Nephron progenitor cell (in vitro differentiated cells): ENCODE measurements at regions not wholly inside any gene's neighbourhood (a gene's known extent, or its start where the extent isn't known, plus 50 kb on each side); places are given as distances from the start of the nearest gene placed in this dataset.

Source experiments
- DNase-seq: peaks from one replicate; pipeline ENCODE4 v3.0.0; 2021
- H3K27ac Mint-ChIP-seq: 2 replicates; pipeline ENCODE4 v1.8.0; 2021; ENCODE audit warnings: mild to moderate bottlenecking, moderate library complexity, mixed read lengths
- H3K27me3 Mint-ChIP-seq: 2 replicates; pipeline ENCODE4 v1.8.0; 2021; ENCODE audit warnings: mild to moderate bottlenecking, low read depth, mixed read lengths; ENCODE audit not compliant: poor library complexity
- H3K36me3 Mint-ChIP-seq: 2 replicates; pipeline ENCODE4 v1.8.0; 2021; ENCODE audit warnings: low read depth, mixed read lengths
- H3K4me1 Mint-ChIP-seq: 2 replicates; pipeline ENCODE4 v1.8.0; 2021; ENCODE audit warnings: mixed read lengths
- H3K4me3 Mint-ChIP-seq: 2 replicates; pipeline ENCODE4 v1.8.0; 2021; ENCODE audit warnings: mild to moderate bottlenecking, moderate library complexity, mixed read lengths
- H3K9me3 Mint-ChIP-seq: 2 replicates; pipeline ENCODE4 v1.8.0; 2021; ENCODE audit warnings: mild to moderate bottlenecking, moderate library complexity, mixed read lengths
- TF ChIP-seq, protein P1 (sequence below): fragments of 200-600 bp; sonication (generic); IDR thresholded peaks from 2 replicates; pipeline ENCODE4 v1.5.0; 2021; ENCODE audit warnings: antibody characterized with exemption

DNA sequence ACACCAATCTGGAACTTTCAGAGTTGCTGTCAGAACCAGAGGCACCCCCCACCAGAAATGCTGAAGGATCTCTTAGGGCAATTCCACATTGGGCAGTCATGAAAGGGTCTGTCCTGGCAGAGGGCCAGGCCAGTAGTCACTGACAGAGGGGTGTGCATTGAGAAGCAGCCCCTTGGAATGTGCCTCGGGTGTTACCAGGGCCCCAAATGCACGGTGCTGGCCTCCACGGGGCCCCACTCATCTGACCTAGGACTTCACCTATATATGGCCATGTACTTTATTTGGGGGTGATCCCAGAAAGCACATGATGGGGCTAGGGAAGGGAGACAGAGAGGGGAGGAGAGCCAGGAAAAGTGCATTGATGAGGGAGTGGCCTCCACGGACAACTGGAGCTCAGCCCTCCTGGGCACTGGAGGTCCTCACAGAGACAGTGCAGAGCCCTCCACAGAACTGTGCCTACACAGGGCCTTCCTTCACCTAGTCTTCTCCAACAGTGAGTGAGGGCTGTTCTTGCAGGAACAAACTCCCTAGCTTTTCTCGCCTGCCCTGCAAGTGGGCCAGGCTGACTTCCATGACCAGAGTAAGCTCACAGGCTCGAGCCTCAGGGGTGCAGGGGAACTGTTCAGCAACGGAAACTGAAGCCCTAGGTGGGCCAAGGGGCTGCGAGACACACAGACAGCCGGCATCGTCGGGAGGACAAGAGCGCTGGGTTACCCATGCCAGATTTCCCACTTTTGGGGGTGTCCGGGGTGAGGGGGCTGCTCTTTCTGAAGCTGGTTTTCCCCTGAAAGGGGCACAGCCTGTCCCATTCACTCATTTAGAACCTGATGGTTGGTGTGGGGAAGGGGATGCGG is 136.2 kb downstream of the HMX1 start:
- H3K27ac Mint-ChIP-seq, result no peak overlapping the region
- no peak overlapping the region for H3K4me3 Mint-ChIP-seq
- TF ChIP-seq, protein P1, sequence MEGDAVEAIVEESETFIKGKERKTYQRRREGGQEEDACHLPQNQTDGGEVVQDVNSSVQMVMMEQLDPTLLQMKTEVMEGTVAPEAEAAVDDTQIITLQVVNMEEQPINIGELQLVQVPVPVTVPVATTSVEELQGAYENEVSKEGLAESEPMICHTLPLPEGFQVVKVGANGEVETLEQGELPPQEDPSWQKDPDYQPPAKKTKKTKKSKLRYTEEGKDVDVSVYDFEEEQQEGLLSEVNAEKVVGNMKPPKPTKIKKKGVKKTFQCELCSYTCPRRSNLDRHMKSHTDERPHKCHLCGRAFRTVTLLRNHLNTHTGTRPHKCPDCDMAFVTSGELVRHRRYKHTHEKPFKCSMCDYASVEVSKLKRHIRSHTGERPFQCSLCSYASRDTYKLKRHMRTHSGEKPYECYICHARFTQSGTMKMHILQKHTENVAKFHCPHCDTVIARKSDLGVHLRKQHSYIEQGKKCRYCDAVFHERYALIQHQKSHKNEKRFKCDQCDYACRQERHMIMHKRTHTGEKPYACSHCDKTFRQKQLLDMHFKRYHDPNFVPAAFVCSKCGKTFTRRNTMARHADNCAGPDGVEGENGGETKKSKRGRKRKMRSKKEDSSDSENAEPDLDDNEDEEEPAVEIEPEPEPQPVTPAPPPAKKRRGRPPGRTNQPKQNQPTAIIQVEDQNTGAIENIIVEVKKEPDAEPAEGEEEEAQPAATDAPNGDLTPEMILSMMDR, result no peak
- peaks cover 13% of the 10 kb centered on the region for H3K4me1 Mint-ChIP-seq
- H3K36me3 Mint-ChIP-seq, result peaks cover 4% of the 10 kb centered on the region
- H3K9me3 Mint-ChIP-seq, result peaks cover 32% of the 10 kb centered on the region
- DNase-seq, result no peak
- peaks cover 12% of the 10 kb centered on the region for H3K27me3 Mint-ChIP-seq

DNA sequence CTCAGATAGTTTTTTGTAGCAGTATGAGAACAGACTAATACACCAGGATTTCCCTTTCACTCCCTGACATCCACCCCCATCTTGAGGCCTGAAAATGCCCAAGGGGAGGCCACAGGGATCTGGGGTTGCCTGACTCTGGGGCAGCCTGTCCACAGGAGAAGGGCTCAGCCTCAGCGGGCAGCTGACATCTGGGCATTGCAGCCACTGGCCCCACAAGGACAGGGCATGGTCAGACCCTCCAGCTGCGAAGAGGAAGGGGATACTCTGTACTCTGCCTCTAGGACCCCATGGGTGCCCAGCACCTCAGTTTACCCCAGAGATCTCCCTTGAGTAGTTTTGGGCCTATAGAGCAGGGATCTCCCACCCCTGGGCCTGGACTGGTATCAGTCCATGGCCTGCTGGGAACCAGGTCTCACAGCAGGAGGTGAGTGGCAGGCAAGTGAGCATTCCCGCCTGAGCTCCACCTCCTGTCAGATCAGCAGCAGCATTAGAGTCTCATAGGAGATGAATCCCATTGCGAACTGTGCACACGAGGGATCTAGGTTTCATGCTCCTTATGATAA is 138.9 kb downstream of the HMX1 start:
- Mint-ChIP-seq H3K4me1 (peaks cover 16% of the 10 kb centered on the region), H3K27ac (peak overlapping the region; percentile 39), H3K4me3 (no peak overlapping the region), H3K9me3 (peaks cover 32% of the 10 kb centered on the region), H3K36me3 (peaks cover 4% of the 10 kb centered on the region), H3K27me3 (peaks cover 12% of the 10 kb centered on the region)
- DNase-seq, result no peak
- TF ChIP-seq, protein P1, result no peak

DNA sequence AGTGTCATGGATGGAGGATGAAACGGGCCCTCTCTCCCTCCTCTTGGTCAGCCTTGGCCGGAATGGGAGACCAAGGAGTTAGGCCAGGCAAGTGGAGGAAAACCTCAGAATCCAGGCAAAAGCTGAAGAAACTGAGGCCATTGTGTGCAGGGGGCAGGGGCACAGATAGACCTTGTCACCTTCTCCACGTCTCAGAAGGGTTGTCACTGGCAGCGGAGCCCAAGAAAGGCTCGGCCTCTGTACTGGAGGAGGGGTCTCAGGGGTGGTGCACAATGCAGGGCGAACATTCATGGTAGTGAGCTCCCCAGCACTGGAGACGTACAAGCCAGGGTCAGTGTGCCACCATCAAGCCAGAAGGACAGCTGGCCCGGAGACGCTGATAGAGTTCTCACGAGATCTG is 139.5 kb downstream of the CPZ start:
- peaks cover 22% of the 10 kb centered on the region for H3K4me1 Mint-ChIP-seq
- H3K4me3 Mint-ChIP-seq, result no peak overlapping the region
- DNase-seq, result no peak
- peaks cover 32% of the 10 kb centered on the region for H3K9me3 Mint-ChIP-seq
- H3K27me3 Mint-ChIP-seq, result peaks cover 10% of the 10 kb centered on the region
- TF ChIP-seq, protein P1, result no peak
- no peak overlapping the region for H3K27ac Mint-ChIP-seq
- H3K36me3 Mint-ChIP-seq, result peaks cover 4% of the 10 kb centered on the region

DNA sequence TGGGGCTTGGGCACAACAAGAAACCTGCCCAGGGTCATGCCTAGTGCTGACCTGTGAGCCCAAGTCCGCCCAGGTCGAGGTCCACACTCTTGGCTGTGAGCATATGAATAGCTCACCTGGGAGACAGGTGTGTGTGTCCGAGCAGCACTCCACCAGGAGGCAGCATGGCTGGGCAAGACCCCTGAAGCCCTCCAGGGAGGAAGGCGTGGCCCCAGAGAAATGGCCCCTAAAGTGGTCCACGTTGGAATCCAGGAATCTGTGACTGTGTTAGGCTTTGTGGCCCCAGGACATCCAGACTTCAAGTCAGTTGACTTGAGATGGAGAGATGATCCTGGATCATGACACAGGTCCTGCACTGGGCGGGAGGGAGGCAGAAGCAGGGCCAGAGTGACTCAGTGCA is 138.8 kb downstream of the CPZ start:
- TF ChIP-seq, protein P1, result no peak
- H3K27me3 Mint-ChIP-seq, result peaks cover 8% of the 10 kb centered on the region
- peaks cover 28% of the 10 kb centered on the region for H3K4me1 Mint-ChIP-seq
- H3K36me3 Mint-ChIP-seq, result peaks cover 4% of the 10 kb centered on the region
- no peak overlapping the region for H3K27ac Mint-ChIP-seq
- no peak overlapping the region for H3K4me3 Mint-ChIP-seq
- peaks cover 32% of the 10 kb centered on the region for H3K9me3 Mint-ChIP-seq
- DNase-seq, result no peak

DNA sequence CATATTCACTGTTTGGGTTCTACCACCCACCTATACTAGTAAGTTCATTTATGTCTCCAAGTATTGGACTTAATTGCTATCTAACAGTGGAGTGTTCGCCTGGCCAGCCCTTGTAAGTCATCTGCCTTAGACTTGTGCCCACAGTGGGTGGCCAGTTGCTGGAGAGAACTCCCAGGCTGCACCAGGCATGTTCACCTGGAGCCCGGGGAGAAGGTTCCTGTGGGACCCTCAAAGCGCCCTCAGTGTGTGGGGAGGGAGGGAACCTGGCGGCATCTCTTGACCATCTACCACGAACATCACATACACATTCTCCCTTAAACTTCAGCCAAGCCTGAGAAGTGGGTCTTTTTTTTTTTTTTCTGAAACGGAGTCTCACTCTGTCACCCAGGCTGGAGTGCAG is 138.1 kb downstream of the CPZ start:
- Mint-ChIP-seq H3K4me3 (no peak overlapping the region), H3K27me3 (peaks cover 8% of the 10 kb centered on the region), H3K4me1 (peaks cover 28% of the 10 kb centered on the region), H3K9me3 (peaks cover 32% of the 10 kb centered on the region), H3K36me3 (peaks cover 4% of the 10 kb centered on the region), H3K27ac (no peak overlapping the region)
- TF ChIP-seq, protein P1, result no peak
- no peak for DNase-seq
